ENCODE measurements at regions not wholly inside any gene's neighbourhood (a gene's known extent, or its start where the extent isn't known, plus 50 kb on each side); places are given as distances from the start of the nearest gene placed in this dataset.
"Not testable (repeated sequence)": the region's sequence is repeated elsewhere in the genome, so short reads cannot be mapped to it uniquely, and the experiment has no call there.

GRCh38 chr13:22848539-22849052 lies 332.2 kb upstream of the SGCG start:
- peaks cover 24% of the 10 kb centered on the region for H3K27me3 ChIP-seq (ENCODE audit: insufficient read depth, low read depth)

DNA sequence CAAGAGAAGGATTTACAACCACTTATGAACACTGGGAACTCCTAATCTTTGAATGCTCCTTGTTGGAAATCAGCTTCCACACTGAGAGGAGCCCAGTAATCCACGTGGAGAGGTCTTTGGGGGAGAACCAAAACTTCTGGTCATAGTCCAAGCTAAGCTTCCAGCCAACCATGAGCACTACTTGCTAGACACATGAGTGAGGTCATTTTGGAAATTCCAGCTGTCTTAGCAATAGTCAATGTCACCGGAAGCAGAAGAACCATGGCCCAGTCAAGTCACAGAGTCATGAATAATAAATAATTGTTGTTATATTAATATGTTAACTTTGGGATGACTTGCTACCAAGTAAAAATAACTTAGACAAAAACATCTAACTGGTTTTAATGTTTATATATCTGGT lies 324.9 kb upstream of the SGCG start:
- Histone ChIP-seq H3K27ac (no peak overlapping the region), H3K4me1 (replicated peaks; ENCODE audit: insufficient read depth) (no peaks in the 10 kb centered on the region), H4K20me1 (ENCODE audit: insufficient read depth) (no peaks in the 10 kb centered on the region), H3K9me3 (ENCODE audit: insufficient read depth, low read depth) (no peaks in the 10 kb centered on the region), H3K4me2 (no peak overlapping the region), H3K27me3 (ENCODE audit: insufficient read depth, low read depth) (0 out of 2 replicates have a peak, but pooled peaks cover 8% of the 10 kb centered on the region), H3K36me3 (ENCODE audit: low read depth) (no peaks in the 10 kb centered on the region), H3K4me3 (no peak overlapping the region), H3F3A (ENCODE audit: insufficient read depth, low read depth) (no peaks in the 10 kb centered on the region), H3K79me2 (ENCODE audit: low read depth) (no peaks in the 10 kb centered on the region), H3K9me2 (ENCODE audit: insufficient read depth) (no peaks in the 10 kb centered on the region), H2AFZ (no peak overlapping the region)
- no peak for TF ChIP-seq EZH2 (IDR thresholded peaks at IDR 0.05; ENCODE audit: low read depth)
- TF ChIP-seq, protein P1, sequence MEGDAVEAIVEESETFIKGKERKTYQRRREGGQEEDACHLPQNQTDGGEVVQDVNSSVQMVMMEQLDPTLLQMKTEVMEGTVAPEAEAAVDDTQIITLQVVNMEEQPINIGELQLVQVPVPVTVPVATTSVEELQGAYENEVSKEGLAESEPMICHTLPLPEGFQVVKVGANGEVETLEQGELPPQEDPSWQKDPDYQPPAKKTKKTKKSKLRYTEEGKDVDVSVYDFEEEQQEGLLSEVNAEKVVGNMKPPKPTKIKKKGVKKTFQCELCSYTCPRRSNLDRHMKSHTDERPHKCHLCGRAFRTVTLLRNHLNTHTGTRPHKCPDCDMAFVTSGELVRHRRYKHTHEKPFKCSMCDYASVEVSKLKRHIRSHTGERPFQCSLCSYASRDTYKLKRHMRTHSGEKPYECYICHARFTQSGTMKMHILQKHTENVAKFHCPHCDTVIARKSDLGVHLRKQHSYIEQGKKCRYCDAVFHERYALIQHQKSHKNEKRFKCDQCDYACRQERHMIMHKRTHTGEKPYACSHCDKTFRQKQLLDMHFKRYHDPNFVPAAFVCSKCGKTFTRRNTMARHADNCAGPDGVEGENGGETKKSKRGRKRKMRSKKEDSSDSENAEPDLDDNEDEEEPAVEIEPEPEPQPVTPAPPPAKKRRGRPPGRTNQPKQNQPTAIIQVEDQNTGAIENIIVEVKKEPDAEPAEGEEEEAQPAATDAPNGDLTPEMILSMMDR (conservative IDR thresholded peaks at IDR 0.05) = no peak
- ChIA-PET POLR2A (ENCODE audit: unreplicated experiment) (no interaction called here), CTCF (no interaction called here)
- no peak for DNase-seq
- no TSS peak for BruUV-seq (replicated peaks)
- intact Hi-C loops (cut with micrococcal nuclease; ENCODE audit: unreplicated experiment) = no loop called here

More at GRCh38 chr13:22848539-22849052, 332.2 kb upstream of the SGCG start:
- CTCF ChIA-PET = no interaction called here
- no peaks in the 10 kb centered on the region for H3F3A ChIP-seq (ENCODE audit: insufficient read depth, low read depth)
- no peak overlapping the region for H3K27ac ChIP-seq
- no peak overlapping the region for H3K4me2 ChIP-seq
- no peaks in the 10 kb centered on the region for H3K9me2 ChIP-seq (ENCODE audit: insufficient read depth)
- H2AFZ ChIP-seq = no peak overlapping the region
- H3K79me2 ChIP-seq (ENCODE audit: low read depth) = no peaks in the 10 kb centered on the region
- intact Hi-C loops (cut with micrococcal nuclease; ENCODE audit: unreplicated experiment) = no loop called here
- no peak for DNase-seq
- H3K36me3 ChIP-seq (ENCODE audit: low read depth) = no peaks in the 10 kb centered on the region
- no TSS peak for BruUV-seq (replicated peaks)
- H4K20me1 ChIP-seq (ENCODE audit: insufficient read depth) = no peaks in the 10 kb centered on the region
- no peaks in the 10 kb centered on the region for H3K4me1 ChIP-seq (replicated peaks; ENCODE audit: insufficient read depth)
- TF ChIP-seq, protein P1 (conservative IDR thresholded peaks at IDR 0.05) = no peak
- TF ChIP-seq EZH2 (IDR thresholded peaks at IDR 0.05; ENCODE audit: low read depth) = no peak
- H3K9me3 ChIP-seq (ENCODE audit: insufficient read depth, low read depth) = no peaks in the 10 kb centered on the region
- no peak overlapping the region for H3K4me3 ChIP-seq
- POLR2A ChIA-PET (ENCODE audit: unreplicated experiment) = no interaction called here

GRCh38 chr13:22858980-22859379 lies 321.8 kb upstream of the SGCG start:
- H3K9me3 ChIP-seq (ENCODE audit: insufficient read depth, low read depth); intact Hi-C loops (cut with micrococcal nuclease; ENCODE audit: unreplicated experiment): not testable (repeated sequence)

DNA sequence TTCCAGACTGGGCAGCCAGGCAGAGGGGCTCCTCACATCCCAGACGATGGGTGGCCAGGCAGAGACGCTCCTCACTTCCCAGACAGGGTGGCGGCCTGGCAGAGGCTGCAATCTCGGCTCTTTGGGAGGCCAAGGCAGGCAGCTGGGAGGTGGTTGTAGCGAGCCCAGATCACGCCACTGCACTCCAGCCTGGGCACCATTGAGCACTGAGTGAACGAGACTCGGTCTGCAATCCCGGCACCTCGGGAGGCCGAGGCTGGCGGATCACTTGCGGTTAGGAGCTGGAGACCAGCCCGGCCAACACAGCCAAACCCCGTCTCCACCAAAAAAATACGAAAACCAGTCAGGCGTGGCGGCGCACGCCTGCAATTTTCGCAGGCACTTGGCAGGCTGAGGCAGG lies 321.4 kb upstream of the SGCG start:
- H2AFZ ChIP-seq; DNase-seq; H3K9me3 ChIP-seq (ENCODE audit: insufficient read depth, low read depth); H3K27ac ChIP-seq; intact Hi-C loops (cut with micrococcal nuclease; ENCODE audit: unreplicated experiment); H3K4me2 ChIP-seq; CTCF ChIA-PET; H3F3A ChIP-seq (ENCODE audit: insufficient read depth, low read depth); POLR2A ChIA-PET (ENCODE audit: unreplicated experiment); H3K27me3 ChIP-seq (ENCODE audit: insufficient read depth, low read depth); H3K9me2 ChIP-seq (ENCODE audit: insufficient read depth); H3K36me3 ChIP-seq (ENCODE audit: low read depth); H3K4me1 ChIP-seq (replicated peaks; ENCODE audit: insufficient read depth); H3K79me2 ChIP-seq (ENCODE audit: low read depth); H4K20me1 ChIP-seq (ENCODE audit: insufficient read depth); H3K4me3 ChIP-seq; BruUV-seq (replicated peaks): not testable (repeated sequence)

More at GRCh38 chr13:22858980-22859379, 321.8 kb upstream of the SGCG start:
- H3K4me2 ChIP-seq; H4K20me1 ChIP-seq (ENCODE audit: insufficient read depth); H3K27ac ChIP-seq; H3K4me3 ChIP-seq; H3K9me2 ChIP-seq (ENCODE audit: insufficient read depth); DNase-seq; H3K4me1 ChIP-seq (replicated peaks; ENCODE audit: insufficient read depth); H3K27me3 ChIP-seq (ENCODE audit: insufficient read depth, low read depth); H3F3A ChIP-seq (ENCODE audit: insufficient read depth, low read depth); BruUV-seq (replicated peaks); POLR2A ChIA-PET (ENCODE audit: unreplicated experiment); H2AFZ ChIP-seq; CTCF ChIA-PET; H3K36me3 ChIP-seq (ENCODE audit: low read depth); H3K79me2 ChIP-seq (ENCODE audit: low read depth): not testable (repeated sequence)
